ENCODE measurements at regions not wholly inside any gene's neighbourhood (a gene's known extent, or its start where the extent isn't known, plus 50 kb on each side); places are given as distances from the start of the nearest gene placed in this dataset.

DNA sequence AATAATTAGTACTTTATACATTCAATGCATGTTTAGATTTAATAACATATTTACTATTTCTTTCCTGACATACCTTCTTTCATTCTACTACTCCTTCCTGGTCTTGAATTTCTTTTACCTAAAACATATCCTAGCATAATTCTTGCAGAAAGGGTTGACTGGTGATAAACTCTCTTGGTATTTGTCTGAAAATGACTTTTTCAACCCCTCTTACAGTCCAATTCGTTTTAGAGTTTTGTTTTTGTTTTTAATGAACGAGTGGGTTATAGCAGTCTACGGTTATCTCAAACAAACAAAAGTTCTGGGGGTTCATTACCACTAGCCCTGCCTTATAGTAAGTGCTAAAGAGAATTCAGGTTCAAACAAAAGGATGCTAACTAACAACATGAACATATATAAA is 69.6 kb upstream of the ALDH1B1 start:
- no peak for DNase-seq
- TF ChIP-seq, protein P1, sequence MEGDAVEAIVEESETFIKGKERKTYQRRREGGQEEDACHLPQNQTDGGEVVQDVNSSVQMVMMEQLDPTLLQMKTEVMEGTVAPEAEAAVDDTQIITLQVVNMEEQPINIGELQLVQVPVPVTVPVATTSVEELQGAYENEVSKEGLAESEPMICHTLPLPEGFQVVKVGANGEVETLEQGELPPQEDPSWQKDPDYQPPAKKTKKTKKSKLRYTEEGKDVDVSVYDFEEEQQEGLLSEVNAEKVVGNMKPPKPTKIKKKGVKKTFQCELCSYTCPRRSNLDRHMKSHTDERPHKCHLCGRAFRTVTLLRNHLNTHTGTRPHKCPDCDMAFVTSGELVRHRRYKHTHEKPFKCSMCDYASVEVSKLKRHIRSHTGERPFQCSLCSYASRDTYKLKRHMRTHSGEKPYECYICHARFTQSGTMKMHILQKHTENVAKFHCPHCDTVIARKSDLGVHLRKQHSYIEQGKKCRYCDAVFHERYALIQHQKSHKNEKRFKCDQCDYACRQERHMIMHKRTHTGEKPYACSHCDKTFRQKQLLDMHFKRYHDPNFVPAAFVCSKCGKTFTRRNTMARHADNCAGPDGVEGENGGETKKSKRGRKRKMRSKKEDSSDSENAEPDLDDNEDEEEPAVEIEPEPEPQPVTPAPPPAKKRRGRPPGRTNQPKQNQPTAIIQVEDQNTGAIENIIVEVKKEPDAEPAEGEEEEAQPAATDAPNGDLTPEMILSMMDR (IDR thresholded peaks at IDR 0.05), result no peak
- Histone ChIP-seq H3K9me3 (no peaks in the 10 kb centered on the region), H3K36me3 (no peaks in the 10 kb centered on the region), H3K4me1 (peaks cover 0 to 4% (median 0%) of the 10 kb centered on the region in 4 donors), H3K4me3 (no peak overlapping the region), H3K27ac (no peak overlapping the region), H3K27me3 (no peaks in the 10 kb centered on the region)
- intact Hi-C loops (cut with DNase I; ENCODE audit: low total_unique reads), result no loop called here

DNA sequence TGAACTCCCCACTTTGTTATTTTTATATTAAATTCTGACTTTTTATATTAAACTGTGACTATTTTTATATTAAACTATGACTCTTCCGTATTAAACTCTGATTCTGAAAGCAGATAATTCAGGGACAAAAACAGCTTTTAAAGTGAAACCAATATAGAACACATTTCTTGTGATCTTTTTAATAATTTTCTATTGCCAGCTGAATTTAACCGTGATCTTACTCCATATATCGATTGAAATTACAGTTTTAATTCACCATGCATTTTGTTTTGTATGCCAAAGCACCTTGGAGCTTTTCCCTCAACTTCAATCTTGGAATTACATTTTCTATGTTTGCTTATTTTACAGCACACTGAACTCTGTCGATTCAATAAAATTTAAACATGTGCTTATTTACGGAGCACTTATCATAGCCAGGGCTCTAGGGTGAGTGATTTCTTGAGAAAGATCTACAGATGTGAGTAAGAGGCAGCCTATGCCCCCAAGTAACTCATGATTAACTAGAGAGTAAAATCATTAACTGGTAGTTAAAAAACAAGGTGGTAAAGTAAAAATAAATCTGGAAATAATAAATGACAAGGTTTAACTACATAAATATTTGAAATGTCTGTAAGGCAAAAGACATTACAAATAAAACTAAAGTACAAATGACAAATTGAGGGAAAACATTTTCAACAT is 72.9 kb upstream of the ALDH1B1 start:
- intact Hi-C loops (cut with DNase I; ENCODE audit: low total_unique reads), result loop anchor here (10.0 kb wide), 1 partner anchor 95 kb away; no protein-coding TSS in a partner anchor
- H3K27me3 ChIP-seq, result no peaks in the 10 kb centered on the region
- H3K27ac ChIP-seq, result peak overlapping the region; percentile 49 to 52

DNA sequence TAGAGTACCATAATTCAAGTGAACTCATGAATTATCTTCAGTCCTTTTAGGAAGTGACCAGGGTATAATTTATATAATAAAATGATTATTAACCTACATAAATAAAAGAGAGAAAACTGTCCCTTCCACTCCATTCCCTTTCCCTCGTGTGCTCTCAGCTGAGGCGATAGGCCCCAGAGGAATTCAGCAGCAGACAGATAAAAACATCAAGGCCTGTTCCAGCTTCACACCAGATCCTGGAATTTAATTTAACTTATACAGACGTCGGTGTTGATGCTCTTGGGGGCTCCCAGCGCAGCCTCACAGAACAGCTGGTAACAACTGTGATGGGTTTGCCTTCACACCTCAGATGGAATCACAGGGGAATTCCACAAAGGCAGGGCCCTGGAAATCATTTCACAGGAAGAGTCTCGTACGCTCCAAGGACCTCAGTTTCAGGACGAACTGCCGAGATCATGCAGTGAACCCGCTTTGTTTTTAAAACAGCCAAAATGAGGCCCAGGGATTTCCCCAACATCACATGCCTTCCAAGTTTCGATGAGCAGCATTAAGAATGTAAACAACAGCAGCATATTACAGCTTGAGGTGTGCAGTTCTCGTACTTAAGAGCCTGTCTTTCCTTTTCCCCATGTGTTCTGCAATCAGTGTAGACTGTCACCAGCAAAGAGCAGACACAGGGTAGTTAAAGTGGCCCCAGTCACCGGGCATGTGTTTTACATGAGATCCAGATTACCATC is 73.6 kb upstream of the ALDH1B1 start:
- H3K4me1 ChIP-seq, result peaks cover 0 to 4% (median 0%) of the 10 kb centered on the region in 4 donors
- H3K4me3 ChIP-seq, result peak overlapping the region; percentile 21 to 25
- peak overlapping the region; percentile 49 to 52 for H3K27ac ChIP-seq
- H3K9me3 ChIP-seq, result no peaks in the 10 kb centered on the region
- TF ChIP-seq, protein P1 (IDR thresholded peaks at IDR 0.05), result no peak
- intact Hi-C loops (cut with DNase I; ENCODE audit: low total_unique reads), result loop anchor here (10.0 kb wide), 1 partner anchor 96 kb away; no protein-coding TSS in a partner anchor
- H3K27me3 ChIP-seq, result no peaks in the 10 kb centered on the region
- DNase-seq, result no peak
- no peaks in the 10 kb centered on the region for H3K36me3 ChIP-seq

More for the DNA sequence above, 72.9 kb upstream of the ALDH1B1 start:
- DNase-seq, result no peak
- TF ChIP-seq, protein P1 (IDR thresholded peaks at IDR 0.05), result no peak
- peak overlapping the region; percentile 21 to 25 for H3K4me3 ChIP-seq
- no peaks in the 10 kb centered on the region for H3K9me3 ChIP-seq
- H3K36me3 ChIP-seq, result no peaks in the 10 kb centered on the region
- H3K4me1 ChIP-seq, result peaks cover 0 to 4% (median 0%) of the 10 kb centered on the region in 4 donors

DNA sequence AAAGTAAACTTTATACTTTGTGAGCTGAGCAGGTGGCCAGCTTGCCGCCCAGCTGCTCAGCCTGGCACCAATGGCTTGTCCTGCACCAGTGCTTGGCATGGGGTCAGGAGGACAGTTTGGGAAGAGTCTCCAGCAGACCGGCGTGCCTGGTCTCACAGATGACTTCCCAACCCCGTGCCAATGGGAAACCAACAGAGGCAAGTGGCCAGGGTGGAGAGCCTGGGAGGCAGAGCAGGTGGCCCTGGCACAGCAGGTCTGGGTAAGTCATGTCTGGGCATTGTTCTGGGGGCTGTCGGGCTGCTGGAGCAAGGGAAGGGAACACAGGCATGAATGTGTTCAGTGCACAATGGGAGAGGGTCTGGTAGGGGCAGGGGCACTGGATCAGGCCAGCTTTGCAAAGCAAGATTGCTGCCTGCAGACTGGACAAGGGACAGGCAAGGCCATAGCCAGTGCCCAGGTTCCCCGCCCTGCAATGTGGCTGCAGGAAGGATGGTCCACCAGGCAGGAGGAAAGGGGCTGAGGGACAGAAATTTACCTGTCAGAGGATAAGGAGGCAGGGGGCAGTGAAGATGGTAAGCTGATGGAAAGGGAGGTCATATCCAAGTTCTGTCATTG is 76.2 kb upstream of the ALDH1B1 start:
- DNase-seq, result no peak
- Histone ChIP-seq H3K9me3 (no peaks in the 10 kb centered on the region), H3K27me3 (no peaks in the 10 kb centered on the region), H3K4me3 (no peak overlapping the region), H3K36me3 (no peaks in the 10 kb centered on the region), H3K27ac (no peak overlapping the region), H3K4me1 (peaks cover 0 to 15% (median 6%) of the 10 kb centered on the region in 4 donors)
- TF ChIP-seq, protein P1 (IDR thresholded peaks at IDR 0.05), result no peak
- intact Hi-C loops (cut with DNase I; ENCODE audit: low total_unique reads), result loop anchor here (10.0 kb wide), 1 partner anchor 99 kb away; no protein-coding TSS in a partner anchor

DNA sequence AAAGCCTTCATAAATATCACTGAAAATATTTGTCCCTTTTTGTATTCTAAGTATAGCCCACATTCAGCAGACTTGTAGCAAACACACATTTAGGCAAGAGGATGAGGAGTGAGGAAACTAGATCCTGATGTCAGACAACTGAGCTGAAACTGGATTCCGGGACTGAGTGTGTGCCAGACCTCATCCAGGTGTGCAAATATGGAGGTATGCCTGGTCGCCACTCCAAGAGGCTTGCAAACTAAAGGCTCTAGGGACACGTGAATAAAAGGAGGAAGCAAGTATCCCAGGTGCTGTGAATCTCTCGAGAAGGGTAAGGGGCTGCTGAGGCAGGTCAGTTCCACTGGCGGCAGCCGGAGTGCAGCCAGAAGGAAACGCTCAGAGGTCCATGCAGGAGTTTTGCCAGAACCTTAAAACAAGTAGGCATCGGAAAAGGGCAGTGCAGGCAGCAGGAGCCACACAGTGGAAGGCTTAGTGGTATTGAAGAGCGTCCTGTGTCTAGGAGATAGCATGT is 77.4 kb upstream of the ALDH1B1 start:
- H3K4me3 ChIP-seq, result no peak overlapping the region
- H3K27ac ChIP-seq, result no peak overlapping the region
- no peaks in the 10 kb centered on the region for H3K36me3 ChIP-seq
- TF ChIP-seq, protein P1 (IDR thresholded peaks at IDR 0.05), result no peak
- no peaks in the 10 kb centered on the region for H3K27me3 ChIP-seq
- peaks cover 0 to 25% (median 17%) of the 10 kb centered on the region in 4 donors for H3K4me1 ChIP-seq
- H3K9me3 ChIP-seq, result no peaks in the 10 kb centered on the region
- intact Hi-C loops (cut with DNase I; ENCODE audit: low total_unique reads), result loop anchor here (10.0 kb wide), 1 partner anchor 100 kb away; no protein-coding TSS in a partner anchor
- no peak for DNase-seq

Measured in tibial artery (tissue), 4 donors.